ENCODE measurements at regions not wholly inside any gene's neighbourhood (a gene's known extent, or its start where the extent isn't known, plus 50 kb on each side); places are given as distances from the start of the nearest gene placed in this dataset.

DNA sequence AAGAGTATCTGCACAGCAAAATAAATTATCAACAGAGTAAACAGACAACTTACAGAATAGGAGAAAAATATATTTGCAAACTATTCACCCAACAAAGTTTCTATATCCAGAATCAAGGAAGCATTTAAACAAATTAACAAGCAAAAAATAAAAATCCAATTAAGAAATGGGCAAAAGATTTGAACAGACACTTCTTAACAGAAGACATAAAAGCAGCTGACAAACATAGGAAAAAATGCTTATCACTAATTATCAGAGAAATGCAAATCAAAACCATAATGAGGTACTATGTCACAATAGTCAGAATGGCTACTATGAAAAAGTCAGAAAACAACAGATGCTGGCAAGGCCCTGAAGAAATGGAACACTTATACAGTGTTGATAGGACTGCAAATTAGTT is 434.2 kb upstream of the ADGRB3 start:
- TF ChIP-seq NFXL1 (CRISPR knock-in tag; IDR thresholded peaks at IDR 0.05) = no peak
- no peak for TF ChIP-seq L3MBTL2 (IDR thresholded peaks at IDR 0.05)
- TF ChIP-seq MAFF (IDR thresholded peaks at IDR 0.05; ENCODE audit: low read length) = no peak
- no peak for TF ChIP-seq CEBPB (tag; IDR thresholded peaks at IDR 0.05)
- no peak for TF ChIP-seq TEAD2 (tag; IDR thresholded peaks at IDR 0.05)

Data from K562 (cell line).